ENCODE measurements at regions not wholly inside any gene's neighbourhood (a gene's known extent, or its start where the extent isn't known, plus 50 kb on each side); places are given as distances from the start of the nearest gene placed in this dataset.

- TF ChIP-seq MAZ (CRISPR knock-in tag; conservative IDR thresholded peaks at IDR 0.05 in 1 of 2, IDR thresholded peaks at IDR 0.05 in 1 of 2) (0 out of 4 replicates have a peak, but pooled peaks of 1 of the 2 experiments have one; percentile 37), EP300 (IDR thresholded peaks at IDR 0.05; ENCODE audit: low read length) (peak; percentile 91), ZBTB33 (CRISPR knock-in tag; IDR thresholded peaks at IDR 0.05) (no peak), EZH2 (IDR thresholded peaks at IDR 0.05; ENCODE audit: borderline replicate concordance, low read depth, low read length) (no peak), ZNF707 (CRISPR knock-in tag; conservative IDR thresholded peaks at IDR 0.05) (no peak), IRF2 (CRISPR knock-in tag; IDR thresholded peaks at IDR 0.05) (no peak), REST (IDR thresholded peaks at IDR 0.05; ENCODE audit: borderline replicate concordance) (no peak), REST (CRISPR knock-in tag; IDR thresholded peaks at IDR 0.05; ENCODE audit: low read depth) (no peak), ZEB2 (IDR thresholded peaks at IDR 0.05) (peak; percentile 74; the same call in 1 of the 2 replicates)
Measured at GRCh38 chr21:14673649-14674048, 127.5 kb upstream of the SAMSN1 start.

All from K562 (cell line).